Endothelial cell of hepatic sinusoid (primary cell): ENCODE measurements at regions not wholly inside any gene's neighbourhood (a gene's known extent, or its start where the extent isn't known, plus 50 kb on each side); places are given as distances from the start of the nearest gene placed in this dataset.

Source experiments
- in situ Hi-C: cut with HindIII; loops from 2 replicates; pipeline ENCODE4 v1.10.0; 2017; ENCODE audit warnings: low sequenced_read_pairs

DNA sequence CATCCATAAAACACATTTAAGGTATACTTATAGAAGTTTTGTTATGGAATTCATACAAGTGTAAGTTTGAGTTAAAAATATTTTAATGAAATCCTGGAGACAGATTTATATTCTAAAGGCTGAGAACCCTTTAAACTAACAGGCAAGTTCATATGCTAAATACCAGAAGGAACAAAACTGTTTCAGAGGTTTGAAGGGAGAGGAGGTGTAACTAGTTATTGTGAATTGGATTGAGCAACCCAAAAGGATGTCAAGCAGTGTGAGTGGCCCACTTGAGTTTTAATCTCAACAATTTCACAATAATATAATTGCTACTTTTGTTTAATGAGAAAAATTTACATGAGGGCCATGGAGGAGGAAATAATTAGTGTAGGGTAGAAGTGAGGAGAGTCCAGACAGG is 348.5 kb upstream of the ACTBL2 start:
- in situ Hi-C loops = no loop called here

DNA sequence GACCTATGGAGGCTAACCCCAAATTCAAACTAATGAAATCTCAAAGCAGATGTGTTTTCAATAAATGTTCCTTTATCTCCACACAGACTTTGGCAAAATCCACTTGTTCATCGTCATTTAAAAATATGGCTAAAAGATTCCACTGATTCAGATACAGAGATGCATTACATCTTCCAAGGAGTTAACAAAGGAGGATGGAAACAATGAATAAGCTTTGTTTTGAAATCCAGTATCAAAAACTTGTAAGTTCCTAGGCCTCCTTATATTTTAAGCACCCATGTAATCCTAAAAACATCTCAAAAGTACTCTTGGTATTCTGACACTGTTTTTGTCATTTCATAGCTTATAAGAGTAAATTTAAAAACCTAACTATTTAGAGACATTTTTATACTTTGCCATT is 345.6 kb upstream of the ACTBL2 start:
- in situ Hi-C loops = no loop called here

DNA sequence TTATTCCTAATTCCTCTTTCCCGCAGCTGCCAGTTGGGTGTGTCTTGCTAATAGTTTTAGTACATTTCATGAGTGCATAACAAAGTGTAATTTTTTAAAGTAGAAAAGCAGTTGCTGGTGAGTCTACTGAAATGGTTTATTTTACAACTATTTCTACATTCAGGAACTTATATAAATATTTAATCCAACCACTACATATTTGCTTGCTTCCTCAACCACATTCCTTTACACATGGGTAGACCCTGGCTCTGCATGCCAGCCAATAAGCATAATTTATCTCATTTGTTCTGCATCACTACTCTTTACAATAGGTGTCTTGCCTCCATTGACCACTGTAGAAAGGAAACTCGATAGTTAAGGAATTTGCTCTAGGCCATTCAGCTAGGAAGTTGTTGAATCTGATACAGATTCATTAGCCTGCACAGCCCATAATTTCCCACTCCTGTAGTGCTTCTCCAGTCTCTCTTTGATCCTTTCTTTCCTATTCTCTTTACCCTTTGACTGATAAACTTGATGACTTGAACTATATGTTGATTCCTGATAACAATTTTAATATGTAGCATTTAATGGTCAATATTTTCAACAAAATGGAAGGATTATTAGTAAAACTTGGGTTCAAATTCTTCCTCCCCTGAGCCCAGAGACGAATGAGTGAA is 342.5 kb upstream of the ACTBL2 start:
- in situ Hi-C loops = no loop called here

DNA sequence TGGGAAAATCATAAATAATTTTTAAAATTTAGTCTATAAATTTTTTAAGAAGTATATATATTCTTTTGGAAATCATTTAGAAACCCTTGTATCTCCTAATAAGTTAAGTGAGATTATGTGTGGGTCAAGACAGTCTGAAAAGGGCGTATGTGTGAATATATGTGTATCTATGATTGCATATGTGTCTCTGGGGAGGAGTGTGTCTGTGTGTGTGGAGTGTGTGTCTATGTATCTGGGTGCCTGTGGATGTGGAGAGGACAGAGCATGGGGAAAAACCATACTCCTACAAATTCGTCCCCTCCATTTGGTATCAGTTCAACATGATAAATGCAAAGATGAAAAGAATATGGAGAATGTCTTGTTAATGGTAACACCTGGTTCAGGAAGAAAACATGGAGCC is 342.0 kb upstream of the ACTBL2 start:
- in situ Hi-C loops = no loop called here

DNA sequence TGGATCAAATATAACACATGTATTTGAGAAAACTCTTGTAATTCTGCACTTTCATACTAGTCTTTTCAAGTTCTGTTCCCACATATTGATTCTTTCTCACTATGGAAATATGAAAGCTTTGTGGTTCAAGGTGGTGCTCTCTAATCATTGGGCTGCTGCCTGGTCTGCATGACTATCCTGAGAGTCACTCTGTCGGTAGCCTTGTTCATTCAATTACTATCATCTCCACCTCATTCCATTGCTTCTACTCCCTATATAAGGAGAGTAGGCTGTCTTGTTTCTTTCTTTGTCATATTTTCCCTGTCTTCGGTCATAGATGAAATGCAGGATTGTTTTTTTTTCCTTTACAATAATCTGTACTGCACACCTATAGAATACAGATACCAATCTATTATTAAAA is 341.4 kb upstream of the ACTBL2 start:
- in situ Hi-C loops = no loop called here

DNA sequence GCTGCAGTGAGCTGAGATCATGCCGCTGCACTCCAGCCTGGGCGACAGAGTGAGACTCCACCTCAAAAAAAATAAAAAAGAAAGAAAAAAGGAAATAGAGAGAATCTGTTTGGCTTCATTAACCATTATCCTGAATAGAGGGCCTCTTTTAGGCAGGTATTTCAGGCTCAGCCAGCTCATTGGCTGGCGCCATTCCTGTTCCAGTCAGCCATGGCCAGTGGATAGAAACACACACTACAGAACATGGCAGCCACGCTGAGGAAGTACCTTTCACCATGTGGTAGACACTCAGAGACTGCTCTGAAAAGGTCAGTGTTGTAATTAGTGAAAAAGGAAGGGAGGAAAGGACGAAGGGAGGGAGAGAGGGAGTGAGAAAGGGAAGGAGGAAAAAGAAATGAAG is 340.0 kb upstream of the ACTBL2 start:
- in situ Hi-C loops = no loop called here

DNA sequence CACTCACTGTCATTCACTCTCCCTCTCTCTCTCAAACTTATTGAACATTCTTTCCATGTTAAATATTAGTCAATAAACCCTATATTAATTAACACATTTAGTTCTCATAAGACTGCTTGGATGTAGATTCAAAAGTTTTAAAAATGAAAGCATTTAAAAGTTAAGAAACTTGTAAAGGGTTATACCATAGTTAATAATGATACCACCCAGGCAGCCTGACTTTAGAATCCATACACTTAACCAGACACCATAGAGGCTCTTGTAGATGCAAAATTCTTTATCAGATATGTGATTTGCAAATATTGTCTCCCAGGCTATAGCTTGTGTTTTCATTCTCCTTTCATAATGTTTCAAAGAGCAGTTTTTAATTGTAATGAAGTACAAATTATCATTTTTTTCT is 335.8 kb upstream of the ACTBL2 start:
- in situ Hi-C loops = no loop called here

DNA sequence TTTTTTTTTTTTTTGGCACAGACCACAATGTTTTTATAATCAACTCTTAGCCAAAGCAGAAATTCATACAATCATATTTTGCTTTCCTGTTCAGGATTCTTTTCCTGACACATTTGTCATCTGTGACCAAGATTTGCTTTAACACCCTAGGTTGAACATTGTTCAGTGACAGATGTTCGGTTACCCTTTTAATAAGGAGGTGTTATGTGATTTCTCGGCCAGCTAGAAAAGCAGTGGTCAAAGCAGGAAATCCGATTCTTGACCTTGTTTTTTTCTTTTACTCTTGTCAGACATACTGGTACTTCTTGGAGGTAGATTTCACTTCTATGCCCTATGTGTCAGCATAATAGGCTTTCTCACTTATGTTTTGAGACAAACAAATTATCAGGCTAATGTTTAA is 335.3 kb upstream of the ACTBL2 start:
- in situ Hi-C loops = no loop called here

DNA sequence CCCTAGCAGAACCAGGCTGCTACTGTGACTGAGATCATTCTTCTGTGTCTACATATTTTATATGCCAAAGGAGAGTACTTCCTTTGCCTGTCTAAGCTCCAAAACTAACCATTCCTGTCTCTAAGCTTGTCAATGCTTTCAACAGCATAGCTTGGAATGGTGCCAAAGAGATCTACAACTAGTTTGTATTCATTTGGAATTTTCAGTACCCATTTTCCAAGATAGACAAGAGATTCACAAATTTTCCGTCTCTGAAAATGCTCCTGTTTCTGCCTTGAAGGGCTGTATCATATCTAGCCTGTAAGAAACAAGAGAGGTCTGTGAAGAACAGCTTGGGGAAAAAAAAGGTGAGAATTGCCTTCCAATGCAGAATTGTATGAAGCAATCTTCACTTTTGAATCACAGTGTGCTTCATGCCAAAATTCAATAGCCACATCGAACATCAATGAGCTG is 334.4 kb upstream of the ACTBL2 start:
- in situ Hi-C loops = no loop called here

DNA sequence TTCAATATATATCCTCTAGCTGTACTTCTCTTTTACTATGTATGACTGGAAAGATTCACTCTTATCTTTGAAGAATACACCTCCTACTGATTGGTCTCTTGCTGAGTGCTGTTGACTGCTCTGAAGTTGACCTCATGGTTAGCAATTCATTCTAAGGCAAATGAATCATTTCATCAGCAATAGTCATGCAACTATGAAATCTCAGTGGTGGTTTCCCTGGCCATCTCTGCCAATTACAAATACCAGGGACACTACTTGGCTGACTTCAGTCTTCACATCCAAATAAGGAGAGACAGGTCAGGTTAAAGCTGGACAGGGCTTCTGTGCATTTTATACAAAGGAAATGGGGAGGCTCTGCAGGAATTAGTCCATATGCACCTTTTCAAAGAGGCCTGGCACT is 333.5 kb upstream of the ACTBL2 start:
- in situ Hi-C loops = no loop called here

DNA sequence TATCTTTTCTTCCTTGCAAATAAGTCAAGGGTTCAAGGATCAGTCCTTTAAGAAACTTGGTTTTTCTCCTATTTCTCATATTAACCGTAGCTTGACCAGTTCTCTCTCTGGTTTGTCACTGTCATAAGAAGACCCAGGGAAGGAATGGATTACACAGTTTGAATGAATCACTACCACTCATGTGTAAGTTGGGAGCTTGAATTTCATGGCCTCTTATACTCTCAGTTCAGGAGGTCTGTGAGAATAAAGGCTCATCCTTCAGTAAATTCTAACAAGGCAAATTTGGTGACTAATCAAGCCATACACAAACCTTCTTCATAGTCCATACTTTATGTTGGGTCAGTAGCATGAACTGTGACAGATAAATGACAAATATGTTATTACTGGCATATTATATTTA is 323.1 kb upstream of the ACTBL2 start:
- in situ Hi-C loops = no loop called here

DNA sequence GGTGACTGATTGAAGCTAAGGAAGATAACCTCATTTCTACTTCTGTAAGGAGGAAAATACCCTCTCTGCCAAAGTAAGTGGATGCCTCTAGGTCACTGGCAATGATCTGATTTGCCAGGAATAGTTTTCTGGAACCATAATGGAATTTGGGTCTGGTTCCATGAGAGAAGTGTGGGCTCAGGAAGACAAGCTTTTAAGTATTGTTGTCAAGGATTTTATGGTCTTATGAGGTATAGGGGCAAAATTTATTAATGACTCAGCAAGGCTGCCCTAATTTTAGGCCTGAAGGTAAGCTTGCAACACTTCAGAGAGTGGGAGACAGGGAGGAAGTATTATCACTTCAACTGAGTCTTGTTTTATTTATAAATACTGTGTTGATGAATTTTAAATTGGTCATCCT is 322.6 kb upstream of the ACTBL2 start:
- in situ Hi-C loops = no loop called here

DNA sequence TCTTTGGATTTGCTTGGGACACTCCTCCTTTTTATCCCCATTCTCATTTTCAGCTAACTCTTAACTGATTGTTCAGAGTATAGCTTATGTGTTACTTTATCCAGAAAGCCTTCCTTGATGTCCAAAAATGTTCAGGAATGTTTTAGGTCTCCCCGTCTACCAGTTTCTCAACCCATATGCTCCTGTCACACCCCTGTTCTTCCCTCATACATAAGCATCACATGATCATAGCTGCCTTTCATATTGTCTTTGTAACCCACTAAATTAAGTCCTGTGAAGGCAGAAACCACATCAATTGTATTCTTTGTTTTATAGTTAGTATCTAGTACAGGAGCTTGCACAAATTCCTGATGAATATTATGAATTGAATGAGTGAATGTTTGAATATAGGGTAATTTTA is 321.9 kb upstream of the ACTBL2 start:
- in situ Hi-C loops = no loop called here

DNA sequence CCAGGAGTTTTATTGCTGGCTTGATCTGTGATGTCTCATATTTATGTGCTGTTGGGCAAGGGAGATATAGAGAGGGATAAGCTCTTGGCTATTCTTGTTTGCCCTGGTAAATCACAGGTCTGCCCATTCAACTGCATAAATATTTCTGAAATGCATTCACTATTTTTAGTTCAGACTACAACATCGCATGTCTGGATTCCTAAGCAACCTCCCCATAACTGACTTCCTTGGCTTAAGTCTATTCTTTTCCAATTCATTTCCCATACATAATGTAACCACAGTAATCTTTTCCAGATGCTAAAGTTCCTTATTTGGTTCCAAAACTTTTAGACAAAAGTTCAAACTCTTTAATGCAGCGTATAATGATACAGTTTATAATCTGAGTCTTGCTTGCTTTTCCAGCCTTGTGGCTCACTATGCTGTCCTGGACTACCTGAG is 321.4 kb upstream of the ACTBL2 start:
- in situ Hi-C loops = no loop called here

DNA sequence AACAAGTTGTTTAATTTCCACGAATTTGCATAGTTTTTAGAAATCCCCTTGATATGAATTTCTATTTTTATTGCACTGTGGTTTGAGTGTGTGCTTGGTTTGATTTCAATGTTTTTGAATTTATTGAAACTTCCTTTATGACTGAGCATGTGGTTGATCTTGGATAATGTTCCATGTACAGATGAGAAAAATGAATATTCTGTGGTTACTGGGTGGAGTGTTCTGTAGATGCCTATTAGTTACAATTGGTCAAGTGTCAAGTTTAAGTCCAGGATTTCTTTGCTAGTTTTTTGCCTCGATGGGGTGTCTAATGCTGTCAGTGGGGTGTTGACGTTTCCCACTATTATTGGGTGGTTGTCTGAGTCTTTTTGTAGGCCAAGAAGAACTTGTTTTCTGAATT is 319.5 kb upstream of the ACTBL2 start:
- in situ Hi-C loops = no loop called here

DNA sequence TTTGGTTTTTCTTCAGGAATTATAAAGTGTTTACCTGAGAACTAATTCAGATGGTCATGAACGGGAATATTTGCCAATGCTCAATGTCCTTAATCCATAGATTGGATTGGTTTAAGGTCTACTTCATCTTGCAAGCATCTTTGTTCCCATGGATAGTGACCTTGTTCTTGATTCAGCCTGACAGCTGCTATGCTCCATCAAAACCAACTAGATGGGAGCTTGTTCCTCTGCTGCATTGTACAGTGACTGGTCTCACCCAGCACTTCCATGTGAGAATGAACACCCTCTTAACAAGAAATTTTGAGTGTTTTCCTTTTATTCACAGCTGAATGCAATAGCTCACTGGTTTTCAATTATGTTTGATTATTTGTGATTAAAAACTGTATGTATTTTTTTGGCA is 312.6 kb upstream of the ACTBL2 start:
- in situ Hi-C loops = no loop called here

DNA sequence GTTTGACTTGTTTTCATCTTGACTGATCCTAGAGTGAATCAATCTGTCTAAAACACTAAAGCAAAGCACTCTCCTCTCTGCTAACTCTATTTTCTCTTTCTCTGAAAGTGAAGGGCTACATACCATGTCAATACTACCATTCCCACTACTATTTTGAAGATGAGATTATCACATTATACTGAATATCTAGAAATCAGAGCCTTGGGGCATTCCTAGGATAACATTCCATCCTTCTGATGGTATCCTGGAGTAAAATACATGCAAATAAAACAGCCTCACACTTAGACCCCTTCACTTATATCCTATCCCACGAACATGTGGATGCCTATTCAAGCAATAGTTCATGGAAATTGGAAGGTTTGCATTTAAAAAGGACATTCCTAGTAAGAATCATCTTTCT is 309.3 kb upstream of the ACTBL2 start:
- in situ Hi-C loops = no loop called here

DNA sequence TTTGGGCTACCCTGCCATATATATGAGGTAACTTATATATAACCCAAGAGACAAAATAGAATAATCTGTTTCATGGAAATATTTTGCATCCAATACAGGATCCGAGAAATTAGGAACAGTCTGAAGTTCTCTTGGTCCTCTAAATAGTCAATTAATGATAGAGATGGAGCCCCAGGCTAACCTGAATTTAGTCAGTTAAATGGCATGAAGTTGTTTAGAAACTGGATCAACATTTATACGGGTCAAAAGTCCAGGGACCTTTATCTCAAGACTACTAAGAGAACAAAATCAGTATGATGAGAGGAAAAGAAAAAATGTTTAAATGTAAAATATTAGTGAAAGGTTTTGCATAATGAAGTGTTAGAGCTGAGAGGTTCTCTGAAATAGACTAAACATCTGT is 303.3 kb upstream of the ACTBL2 start:
- in situ Hi-C loops = no loop called here

DNA sequence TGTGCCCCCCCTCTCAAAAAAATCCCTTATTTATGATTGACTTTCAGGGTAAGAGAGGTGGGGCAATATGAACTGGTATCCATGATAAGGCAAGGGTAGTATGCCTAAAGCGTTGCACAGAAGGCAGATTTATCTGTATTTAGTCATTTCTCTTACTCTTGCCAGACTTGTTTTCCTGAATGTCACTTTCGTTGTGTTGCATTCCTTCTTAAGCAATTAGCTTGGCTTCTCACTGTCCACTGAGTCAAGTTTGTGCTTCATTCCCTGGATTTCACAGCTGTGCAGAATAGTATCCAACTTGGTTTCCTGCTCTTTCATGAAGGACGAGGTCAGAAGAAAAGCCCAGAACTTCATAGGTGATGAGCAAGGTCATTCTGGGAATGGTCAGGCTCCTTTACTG is 301.5 kb upstream of the ACTBL2 start:
- in situ Hi-C loops = no loop called here

DNA sequence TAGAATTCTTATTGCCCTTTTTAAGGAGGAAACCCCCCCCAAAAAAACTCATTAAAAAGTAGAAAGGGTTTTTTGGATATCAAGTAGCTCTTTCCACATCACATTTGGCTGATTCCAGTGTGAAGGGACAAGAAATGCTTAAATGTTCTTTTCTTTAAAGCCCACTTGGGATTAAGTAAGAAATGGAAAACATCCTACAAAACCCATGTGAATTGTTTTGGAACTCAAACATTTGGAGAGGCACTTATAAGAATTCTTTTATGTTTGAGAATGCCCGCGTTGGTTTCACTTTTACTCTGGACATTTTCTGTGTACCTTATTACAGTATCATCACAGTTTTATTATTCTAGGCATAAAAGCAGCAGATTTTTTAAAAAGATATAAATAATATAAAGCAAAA is 301.1 kb upstream of the ACTBL2 start:
- in situ Hi-C loops = no loop called here

DNA sequence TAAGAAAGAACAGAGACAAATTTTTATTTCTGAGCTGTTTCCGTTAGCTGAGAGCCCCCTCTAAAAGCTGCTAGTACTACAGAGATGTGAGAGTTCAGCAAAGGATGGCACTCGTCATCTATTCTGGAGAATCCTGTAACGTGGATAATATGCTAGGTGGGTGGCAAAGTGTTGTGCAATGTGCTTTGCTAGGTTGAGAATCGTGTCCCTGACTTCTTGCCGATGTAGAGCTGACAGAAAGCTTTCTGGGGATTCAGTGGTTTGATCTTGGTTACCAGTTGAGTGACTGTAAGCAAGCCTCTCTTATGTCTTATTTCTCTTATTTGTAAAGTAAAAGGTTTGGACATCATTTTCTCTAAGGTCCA is 298.3 kb upstream of the ACTBL2 start:
- in situ Hi-C loops = no loop called here

DNA sequence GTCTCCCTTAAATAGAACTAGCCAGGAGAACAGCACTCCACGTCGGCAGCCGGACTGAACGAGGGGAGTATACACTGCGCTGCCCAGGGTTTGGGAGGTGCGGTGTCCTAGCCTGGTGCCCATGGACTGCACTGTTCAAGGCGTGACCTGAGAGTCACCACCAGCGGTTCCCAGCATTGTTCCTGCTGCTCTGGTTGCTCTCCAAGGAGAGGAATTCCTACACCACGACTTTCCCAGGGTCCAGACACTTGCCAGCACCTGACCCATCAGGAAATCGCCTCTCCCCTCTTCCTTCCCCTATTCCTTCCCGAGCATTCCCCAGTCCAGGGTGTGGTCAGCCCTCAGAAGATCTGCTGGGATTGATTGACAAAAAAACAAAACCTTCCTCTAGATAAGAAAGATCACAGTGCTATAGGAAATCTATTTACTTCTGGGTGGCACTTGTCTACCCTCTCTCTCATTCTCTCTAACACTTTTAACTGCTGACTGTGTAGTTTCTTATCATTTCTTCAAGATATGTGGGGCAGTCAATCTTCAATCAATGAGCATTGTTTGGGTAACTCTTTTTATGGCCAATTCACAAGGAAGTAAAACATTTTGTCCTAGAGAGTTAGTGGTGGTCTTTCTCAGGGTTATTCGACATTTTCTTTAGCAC is 297.8 kb upstream of the ACTBL2 start:
- in situ Hi-C loops = no loop called here
